Endothelial cell of umbilical vein (primary cell): ENCODE measurements at regions not wholly inside any gene's neighbourhood (a gene's known extent, or its start where the extent isn't known, plus 50 kb on each side); places are given as distances from the start of the nearest gene placed in this dataset.

Experiments used
- BruUV-seq: library from RNA; stranded (reverse); fragments of 400-500 nt; replicated peaks from 2 replicates; lab custom pipeline; 2021; lab: Mats Ljungman, UMichigan
- CTCF ChIA-PET: fragments of 300-600, 350-600 bp; sonication (Branson Sonifier 250); formaldehyde crosslinking; loops from one replicate; lab custom pipeline; 2021; ENCODE audit warnings: antibody characterized with exemption, inconsistent platforms; lab: Charles Lee
- POLR2A ChIA-PET: fragments of 300-600, 350-600 bp; sonication (Branson Sonifier 250); formaldehyde crosslinking; loops from one replicate; lab custom pipeline; 2021; ENCODE audit warnings: antibody characterized with exemption, inconsistent platforms; lab: Charles Lee
- DNase-seq: peaks from one replicate; pipeline ENCODE4 v3.0.0-alpha.2; 2011; ENCODE audit warnings: low read depth, low spot score
- FAIRE-seq: peaks from 2 replicates; lab custom pipeline; 2011; peaks lifted over from hg19 to GRCh38; lab: Jason Lieb, UNC
- H2AFZ ChIP-seq: 2 replicates; pipeline ENCODE4 v1.6.0; 2012; ENCODE audit warnings: low read depth, low read length, control low read depth, inconsistent platforms
- H3K27ac ChIP-seq: 2 replicates; pipeline ENCODE4 v1.5.1; 2011; ENCODE audit warnings: low read depth, mild to moderate bottlenecking, control low read depth, low read length, moderate library complexity; ENCODE audit not compliant: insufficient read depth
- H3K27me3 ChIP-seq, 2 experiments: 2 replicates each; pipeline versions ENCODE4 v1.6.0 to v1.6.1; 2011; ENCODE audit warnings: low read length in 2 of 2, mixed read lengths in 1 of 2; ENCODE audit not compliant: control insufficient read depth in 2 of 2, insufficient read depth in 2 of 2
- H3K36me3 ChIP-seq, 2 experiments: 2 replicates in 1 of 2; 3 replicates in 1 of 2; pipeline ENCODE4 v1.5.1; 2011; ENCODE audit warnings: low read length in 2 of 2, mild to moderate bottlenecking in 1 of 2, moderate library complexity in 1 of 2; ENCODE audit not compliant: control insufficient read depth in 2 of 2, insufficient read depth in 2 of 2; ENCODE audit errors: extremely low read depth in 1 of 2
- H3K4me1 ChIP-seq: 3 replicates; pipeline ENCODE4 v1.5.1; 2011; ENCODE audit warnings: mild to moderate bottlenecking, low read length; ENCODE audit not compliant: control insufficient read depth, insufficient read depth; ENCODE audit errors: extremely low read depth
- H3K4me2 ChIP-seq: 2 replicates; pipeline ENCODE4 v1.6.1; 2011; ENCODE audit warnings: low read length, control low read depth, mixed read lengths; ENCODE audit not compliant: insufficient read depth
- H3K4me3 ChIP-seq, 3 experiments: fragments of 200-600 bp in 1 of 3; sonication (generic), shearing (Covaris generic) in 1 of 3; replicated peaks in 1 of 3; 2 replicates each; pipeline ENCODE4 v1.5.1; 2011 to 2016; ENCODE audit warnings: control low read depth in 3 of 3, low read length in 3 of 3, mild to moderate bottlenecking in 2 of 3, inconsistent platforms in 1 of 3, low read depth in 1 of 3, moderate library complexity in 1 of 3; ENCODE audit not compliant: insufficient read depth in 1 of 3
- H3K79me2 ChIP-seq: 2 replicates; pipeline ENCODE4 v1.6.0; 2012; ENCODE audit warnings: low read length, inconsistent platforms; ENCODE audit not compliant: control insufficient read depth, insufficient read depth
- H3K9ac ChIP-seq: replicated peaks from 2 replicates; pipeline ENCODE3; 2011; ENCODE audit warnings: low read length, control low read depth; ENCODE audit not compliant: insufficient read depth; ENCODE audit errors: extremely low read depth
- H3K9me1 ChIP-seq: replicated peaks from 3 replicates; pipeline ENCODE4 v1.6.0; 2011; ENCODE audit warnings: mild to moderate bottlenecking, low read length; ENCODE audit not compliant: control insufficient read depth, insufficient read depth; ENCODE audit errors: extremely low read depth
- H3K9me3 ChIP-seq: replicated peaks from 2 replicates; pipeline ENCODE4 v1.5.1; 2012; ENCODE audit warnings: low read length, inconsistent platforms; ENCODE audit not compliant: control insufficient read depth, insufficient read depth
- H4K20me1 ChIP-seq: replicated peaks from 2 replicates; pipeline ENCODE3; 2011; ENCODE audit warnings: mild to moderate bottlenecking, low read length; ENCODE audit not compliant: control insufficient read depth, insufficient read depth; ENCODE audit errors: extremely low read depth
- CTCF ChIP-seq, 2 donors: IDR thresholded peaks; 1 replicate in 1 of 2; 2 replicates in 1 of 2; pipeline ENCODE4 v1.5.1; 2011; ENCODE audit warnings: low read length in 2 of 2, mild to moderate bottlenecking in 2 of 2, moderate library complexity in 2 of 2, control low read depth in 1 of 2, inconsistent platforms in 1 of 2, low read depth in 1 of 2; ENCODE audit not compliant: insufficient read depth in 1 of 2; ENCODE audit errors: extremely low read depth in 1 of 2
- EZH2 ChIP-seq: IDR thresholded peaks from 2 replicates; pipeline ENCODE4 v1.6.1; 2012; ENCODE audit warnings: borderline replicate concordance, low read depth, mild to moderate bottlenecking, moderate library complexity, low read length, inconsistent platforms; ENCODE audit not compliant: severe bottlenecking
- FOS ChIP-seq: IDR thresholded peaks from 2 replicates; pipeline ENCODE4 v1.6.1; 2011; ENCODE audit warnings: mild to moderate bottlenecking, low read length, moderate library complexity, borderline replicate concordance; ENCODE audit not compliant: insufficient read depth
- GATA2 ChIP-seq: IDR thresholded peaks from 2 replicates; pipeline ENCODE4 v1.7.0; 2011; ENCODE audit warnings: low read depth, mild to moderate bottlenecking, moderate library complexity, mixed read lengths, low read length; ENCODE audit not compliant: insufficient read length, insufficient read depth
- JUN ChIP-seq: IDR thresholded peaks from 2 replicates; pipeline ENCODE4 v1.6.1; 2011; ENCODE audit warnings: borderline replicate concordance, low read depth; ENCODE audit not compliant: insufficient read length, insufficient read depth
- MAX ChIP-seq: IDR thresholded peaks from 2 replicates; pipeline ENCODE4 v1.6.1; 2011; ENCODE audit not compliant: insufficient read depth, insufficient read length
- MYC ChIP-seq: IDR thresholded peaks from one replicate; pipeline ENCODE4 v1.6.1; 2011; ENCODE audit warnings: mild to moderate bottlenecking, low read depth, low read length
- POLR2A ChIP-seq: IDR thresholded peaks from 2 replicates; pipeline ENCODE4 v1.6.1; 2012; ENCODE audit warnings: low read depth, mild to moderate bottlenecking, control low read depth, low read length
- POLR2AphosphoS5 ChIP-seq: IDR thresholded peaks from 2 replicates; pipeline ENCODE4 v1.6.1; 2012; ENCODE audit warnings: low read depth, mild to moderate bottlenecking, control low read depth, low read length, moderate library complexity; ENCODE audit not compliant: insufficient read depth
- dilution Hi-C: fragments of 300-500 bp; cut with MboI; formaldehyde crosslinking; loops from one replicate; pipeline ENCODE4 v1.15.0; 2019; ENCODE audit warnings: low sequenced_read_pairs; ENCODE audit not compliant: extremely low pct_ligation_motif_present
- intact Hi-C: fragments of 100-400 bp; cut with micrococcal nuclease; formaldehyde crosslinking; loops from one replicate; pipeline ENCODE4 v1.10.0; 2022

- POLR2A ChIA-PET = interaction anchor here (0.6 to 0.9 kb wide), 2 partner anchors 46 to 66 kb away, joined by 3 read pairs; no protein-coding TSS in a partner anchor
- H3K4me2 ChIP-seq = peak overlapping the region; percentile 87
- no peaks in the 10 kb centered on the region for H4K20me1 ChIP-seq
- dilution Hi-C loops (no loop called here), intact Hi-C loops (loop anchor here (1.0 kb wide), 1 partner anchor 36 kb away; no protein-coding TSS in a partner anchor)
- peak overlapping the region; percentile 86 for H3K27ac ChIP-seq
- TF ChIP-seq FOS = no peak
- TF ChIP-seq CTCF (IDR thresholded peaks at IDR 0.05; ENCODE audit: extremely low read depth in 1 of 2, insufficient read depth in 1 of 2, low read depth in 1 of 2, low read length in 2 of 2) = no peak
- TF ChIP-seq POLR2A = no peak
- TF ChIP-seq GATA2 = no peak
- TF ChIP-seq POLR2AphosphoS5 = no peak
- no peak for TF ChIP-seq MYC
- no peak for TF ChIP-seq EZH2
- no peak for TF ChIP-seq MAX
- TF ChIP-seq JUN = no peak
- H3K9ac ChIP-seq = peak overlapping the region; percentile 82
- DNase-seq (peak; percentile 72), FAIRE-seq (peak; percentile 70)
- H2AFZ ChIP-seq = peak overlapping the region; percentile 71
- H3K4me3 ChIP-seq = peak overlapping the region in 1 of 3 experiments; percentile 49
- no peaks in the 10 kb centered on the region for H3K79me2 ChIP-seq
- H3K36me3 ChIP-seq = no peaks in the 10 kb centered on the region
- no peaks in the 10 kb centered on the region for H3K9me3 ChIP-seq
- peaks cover 43% of the 10 kb centered on the region for H3K4me1 ChIP-seq
- no peaks in the 10 kb centered on the region for H3K27me3 ChIP-seq
- CTCF ChIA-PET = interaction anchor here (1.4 kb wide), 1 partner anchor 369 kb away, joined by 5 read pairs; no protein-coding TSS in a partner anchor
- H3K9me1 ChIP-seq = no peaks in the 10 kb centered on the region
- BruUV-seq = no TSS peak
Observed at GRCh38 chr13:40438022-40438680, 228.3 kb downstream of the FOXO1 start.
